Esophagus muscularis mucosa (tissue), 4 donors: ENCODE measurements at regions not wholly inside any gene's neighbourhood (a gene's known extent, or its start where the extent isn't known, plus 50 kb on each side); places are given as distances from the start of the nearest gene placed in this dataset.

Source experiments
- CTCF ChIP-seq, 3 experiments: fragments of 200-600 bp in 2 of 3; fragments of 450-650 bp in 1 of 3; sonication (generic) in 2 of 3; IDR thresholded peaks; one replicate each; pipeline ENCODE4 v1.5.1; 2017 to 2019; ENCODE audit warnings: antibody characterized with exemption in 3 of 3, mild to moderate bottlenecking in 2 of 3, moderate library complexity in 1 of 3
- EP300 ChIP-seq: sonication (generic); formaldehyde crosslinking; IDR thresholded peaks from one replicate; pipeline ENCODE4 v1.6.1; 2017; ENCODE audit warnings: antibody characterized with exemption
- POLR2A ChIP-seq: fragments of 450-650 bp; IDR thresholded peaks from one replicate; pipeline ENCODE4 v1.6.1; 2017; ENCODE audit warnings: antibody characterized with exemption, moderate library complexity, mild to moderate bottlenecking, low read depth
- POLR2AphosphoS5 ChIP-seq, 2 donors: sonication (generic); formaldehyde crosslinking; IDR thresholded peaks; one replicate each; pipeline ENCODE4 v1.6.1; 2017; ENCODE audit warnings: antibody characterized with exemption in 2 of 2

GRCh38 chr15:35136321-35137189, 51.5 kb upstream of the NANOGP8 start:
- no peak for TF ChIP-seq CTCF (IDR thresholded peaks at IDR 0.05)
- TF ChIP-seq POLR2A: no peak
- TF ChIP-seq POLR2AphosphoS5 (IDR thresholded peaks at IDR 0.05): no peak
- TF ChIP-seq EP300: no peak
